NCI-H2107 (cell line): ENCODE measurements at regions not wholly inside any gene's neighbourhood (a gene's known extent, or its start where the extent isn't known, plus 50 kb on each side); places are given as distances from the start of the nearest gene placed in this dataset.

Experiments
- DNase-seq: peaks from one replicate; lab custom pipeline; 2025; lab: John Stamatoyannopoulos, UW

GRCh38 chr14:104342435-104343293, 204.3 kb downstream of the KIF26A start:
- DNase-seq: no peak

GRCh38 chr14:104343294-104343625, 204.9 kb downstream of the KIF26A start:
- no peak for DNase-seq

GRCh38 chr14:104343690-104344640, 205.6 kb downstream of the KIF26A start:
- DNase-seq: no peak

GRCh38 chr14:104344818-104345620, 206.6 kb downstream of the KIF26A start:
- DNase-seq: no peak

GRCh38 chr14:104345621-104346462, 207.5 kb downstream of the KIF26A start:
- no peak for DNase-seq

GRCh38 chr14:104346608-104347007, 208.2 kb downstream of the KIF26A start:
- DNase-seq: no peak

GRCh38 chr14:104348741-104349140, 210.4 kb downstream of the KIF26A start:
- no peak for DNase-seq

GRCh38 chr14:104349950-104350349, 211.6 kb downstream of the KIF26A start:
- DNase-seq: no peak

GRCh38 chr14:104350463-104351185, 212.2 kb downstream of the KIF26A start:
- DNase-seq: no peak

- no peak for DNase-seq
Observed at GRCh38 chr14:104351849-104352492, 213.6 kb downstream of the KIF26A start.

GRCh38 chr14:104352493-104353220, 214.3 kb downstream of the KIF26A start:
- DNase-seq: no peak

- no peak for DNase-seq
Observed at GRCh38 chr14:104353221-104353920, 215.0 kb downstream of the KIF26A start.

- DNase-seq: no peak
Observed at GRCh38 chr14:104353921-104354701, 215.7 kb downstream of the KIF26A start.

GRCh38 chr14:104355101-104356019, 217.0 kb downstream of the KIF26A start:
- DNase-seq: no peak

GRCh38 chr14:104356020-104356737, 217.8 kb downstream of the KIF26A start:
- no peak for DNase-seq
